ENCODE measurements at regions not wholly inside any gene's neighbourhood (a gene's known extent, or its start where the extent isn't known, plus 50 kb on each side); places are given as distances from the start of the nearest gene placed in this dataset.

- TF ChIP-seq POLR2A (IDR thresholded peaks at IDR 0.05), result no peak
- TF ChIP-seq CTCF (IDR thresholded peaks at IDR 0.05), result no peak
Measured at GRCh38 chr4:32349026-32349425, 1628.9 kb downstream of the PCDH7 start.
